Mucosa of descending colon (tissue), 3 donors: ENCODE measurements at regions not wholly inside any gene's neighbourhood (a gene's known extent, or its start where the extent isn't known, plus 50 kb on each side); places are given as distances from the start of the nearest gene placed in this dataset.
"Not testable (repeated sequence)": the region's sequence is repeated elsewhere in the genome, so short reads cannot be mapped to it uniquely, and the experiment has no call there.

Experiments used
- ATAC-seq: fragments of 200-7000 bp; cut with Tn5 transposase; one replicate; pipeline ENCODE4 v1.9.1; 2020; ENCODE audit warnings: mild to moderate bottlenecking, moderate library complexity
- DNase-seq, 3 donors: peaks; one replicate each; pipeline ENCODE4 v3.0.0-alpha.2; 2020
- H3K36me3 ChIP-seq: fragments of 200-600 bp; one replicate; pipeline ENCODE4 v1.8.0; 2021; ENCODE audit warnings: low read depth, mild to moderate bottlenecking
- H3K4me1 ChIP-seq: fragments of 200-600 bp; one replicate; pipeline ENCODE4 v1.8.0; 2021; ENCODE audit warnings: low read depth, mild to moderate bottlenecking
- H3K4me3 ChIP-seq: fragments of 200-600 bp; one replicate; pipeline ENCODE4 v1.8.0; 2021; ENCODE audit warnings: mild to moderate bottlenecking
- H3K9me3 ChIP-seq: fragments of 200-600 bp; one replicate; pipeline ENCODE4 v1.8.0; 2021; ENCODE audit warnings: mild to moderate bottlenecking
- CTCF ChIP-seq: fragments of 200-600 bp; IDR thresholded peaks from one replicate; pipeline ENCODE4 v1.8.0; 2022; ENCODE audit warnings: antibody characterized with exemption, mild to moderate bottlenecking
- intact Hi-C, 2 donors: fragments of 100-400 bp; cut with DNase I in 1 of 2; cut with micrococcal nuclease in 1 of 2; formaldehyde crosslinking; loops; one replicate each; pipeline versions ENCODE4 v1.11.0 to v1.11.1; 2022; cut with DNase I, micrococcal nuclease
- donor health status: DM: no; HTN: no; CAD: no; lungs with moderate emphysema.
- donor health status: DM: no; HTN: no; CAD: no.
- donor health status: DM: no; HTN: yes; CAD: no.

GRCh38 chr1:60947367-60947766, 135.0 kb upstream of the NFIA start:
- ATAC-seq, result no peak
- TF ChIP-seq CTCF, result no peak
- no peaks in the 10 kb centered on the region for H3K36me3 ChIP-seq
- intact Hi-C loops, result no loop called here
- no peak for DNase-seq
- no peak overlapping the region for H3K4me3 ChIP-seq
- H3K4me1 ChIP-seq, result no peaks in the 10 kb centered on the region
- H3K9me3 ChIP-seq, result no peaks in the 10 kb centered on the region

- Histone ChIP-seq H3K9me3 (no peaks in the 10 kb centered on the region), H3K4me3 (no peak overlapping the region), H3K4me1 (no peaks in the 10 kb centered on the region), H3K36me3 (no peaks in the 10 kb centered on the region)
- DNase-seq (no peak), ATAC-seq (peak; percentile 16)
- intact Hi-C loops, result no loop called here
- TF ChIP-seq CTCF, result no peak
Measured at GRCh38 chr1:60942896-60943638, 139.3 kb upstream of the NFIA start.

- no peaks in the 10 kb centered on the region for H3K9me3 ChIP-seq
- no peaks in the 10 kb centered on the region for H3K4me1 ChIP-seq
- ATAC-seq, result no peak
- TF ChIP-seq CTCF, result no peak
- no peak overlapping the region for H3K4me3 ChIP-seq
- intact Hi-C loops, result no loop called here
- no peak for DNase-seq
- H3K36me3 ChIP-seq, result no peaks in the 10 kb centered on the region
Measured at GRCh38 chr1:60942291-60942690, 140.1 kb upstream of the NFIA start.

- H3K36me3 ChIP-seq, intact Hi-C loops, ATAC-seq: not testable (repeated sequence)
Measured at GRCh38 chr1:60940685-60941084, 141.7 kb upstream of the NFIA start.

GRCh38 chr1:60937720-60938119, 144.6 kb upstream of the NFIA start:
- Histone ChIP-seq H3K4me1 (no peaks in the 10 kb centered on the region), H3K4me3 (no peak overlapping the region), H3K9me3 (no peaks in the 10 kb centered on the region), H3K36me3 (no peaks in the 10 kb centered on the region)
- intact Hi-C loops, result no loop called here
- ATAC-seq, result no peak
- no peak for TF ChIP-seq CTCF
- no peak for DNase-seq

More at GRCh38 chr1:60940685-60941084, 141.7 kb upstream of the NFIA start:
- DNase-seq, H3K4me1 ChIP-seq, H3K9me3 ChIP-seq, H3K4me3 ChIP-seq: not testable (repeated sequence)

GRCh38 chr1:60936591-60937342, 145.6 kb upstream of the NFIA start:
- no peaks in the 10 kb centered on the region for H3K4me1 ChIP-seq
- no peak for ATAC-seq
- TF ChIP-seq CTCF, result no peak
- H3K9me3 ChIP-seq, result no peaks in the 10 kb centered on the region
- no peaks in the 10 kb centered on the region for H3K36me3 ChIP-seq
- no peak for DNase-seq
- intact Hi-C loops, result no loop called here
- H3K4me3 ChIP-seq, result no peak overlapping the region
